SHP77 (cell line): ENCODE measurements at regions not wholly inside any gene's neighbourhood (a gene's known extent, or its start where the extent isn't known, plus 50 kb on each side); places are given as distances from the start of the nearest gene placed in this dataset.
A peak's percentile ranks its signal among the peaks of the same experiment; 100 is the strongest.
"Not testable (repeated sequence)": the region's sequence is repeated elsewhere in the genome, so short reads cannot be mapped to it uniquely, and the experiment has no call there.

Source experiments
- DNase-seq, 2 experiments: peaks; one replicate each; lab custom pipeline; 2025; lab: John Stamatoyannopoulos, UW

DNA sequence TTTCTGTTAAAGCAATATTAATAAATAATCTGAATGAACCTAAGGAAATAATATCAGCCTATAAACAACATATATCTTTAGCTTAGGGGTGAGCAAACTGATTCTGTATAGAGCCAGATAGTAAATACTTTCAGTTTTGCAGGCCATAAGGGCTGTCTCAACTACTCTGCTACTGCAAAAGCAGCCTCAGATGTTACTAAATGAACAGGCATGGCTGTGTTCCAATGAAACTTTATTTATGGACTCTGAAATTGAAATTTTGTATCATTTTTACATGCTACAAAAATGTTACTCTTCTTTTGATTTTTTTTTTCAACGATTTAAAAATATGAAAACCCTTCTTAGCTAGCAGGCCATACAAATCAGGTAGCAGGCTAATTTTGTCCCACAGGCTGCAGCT, 212.8 kb upstream of the PRICKLE2 start:
- no peak for DNase-seq

- no peak for DNase-seq
Observed at GRCh38 chr3:64437131-64437530, 211.9 kb upstream of the PRICKLE2 start.

DNA sequence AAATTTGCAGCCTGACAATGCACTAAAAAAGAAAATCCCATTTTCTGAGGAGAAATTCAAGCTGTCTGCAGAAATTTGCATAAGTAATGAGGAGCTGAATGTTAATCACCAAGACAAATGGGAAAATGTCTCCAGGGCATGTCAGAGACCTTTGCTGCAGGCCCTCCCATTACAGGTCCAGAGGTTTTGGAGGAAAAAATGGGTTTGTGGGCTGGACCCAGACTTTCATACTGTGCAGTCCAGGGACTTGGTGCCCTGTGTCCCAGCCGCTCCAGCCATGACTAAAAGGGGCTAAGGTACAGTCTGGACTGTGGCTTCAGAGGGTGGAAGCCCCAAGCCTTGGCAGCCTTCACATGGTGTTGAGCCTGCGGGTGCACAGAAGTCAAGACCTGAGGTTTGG, 209.8 kb upstream of the PRICKLE2 start:
- DNase-seq, result not testable (repeated sequence)

- no peak for DNase-seq
Observed at GRCh38 chr3:64432870-64433269, 207.6 kb upstream of the PRICKLE2 start.

- DNase-seq, result no peak
Observed at GRCh38 chr3:64431526-64432091, 206.3 kb upstream of the PRICKLE2 start.

- no peak for DNase-seq
Observed at GRCh38 chr3:64427671-64428070, 202.4 kb upstream of the PRICKLE2 start.

GRCh38 chr3:64426551-64426950, 201.3 kb upstream of the PRICKLE2 start:
- no peak for DNase-seq

DNA sequence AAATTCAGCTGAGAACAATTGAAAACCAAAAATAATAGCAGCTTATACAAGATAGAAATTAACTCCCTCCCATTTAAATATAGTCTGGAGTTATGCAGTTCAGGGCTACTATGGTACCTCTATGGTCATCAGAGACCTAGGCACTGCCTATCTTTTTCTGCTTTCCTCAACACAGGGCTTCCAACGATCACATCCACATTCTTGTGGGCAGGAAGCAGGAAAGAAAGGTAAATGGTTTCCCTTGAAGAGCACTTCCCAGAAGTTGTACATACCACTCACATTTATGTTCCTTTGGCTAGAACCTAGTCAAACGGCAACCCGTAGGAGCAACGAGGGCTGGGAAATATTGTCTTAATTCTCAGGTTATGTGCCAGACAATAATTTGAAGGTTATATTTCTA, 197.7 kb upstream of the PRICKLE2 start:
- no peak for DNase-seq

- no peak for DNase-seq
Observed at GRCh38 chr3:64422192-64422591, 196.9 kb upstream of the PRICKLE2 start.

GRCh38 chr3:64417816-64418215, 192.6 kb upstream of the PRICKLE2 start:
- DNase-seq, result no peak

- DNase-seq, result no peak
Observed at GRCh38 chr3:64414043-64414442, 188.8 kb upstream of the PRICKLE2 start.

DNA sequence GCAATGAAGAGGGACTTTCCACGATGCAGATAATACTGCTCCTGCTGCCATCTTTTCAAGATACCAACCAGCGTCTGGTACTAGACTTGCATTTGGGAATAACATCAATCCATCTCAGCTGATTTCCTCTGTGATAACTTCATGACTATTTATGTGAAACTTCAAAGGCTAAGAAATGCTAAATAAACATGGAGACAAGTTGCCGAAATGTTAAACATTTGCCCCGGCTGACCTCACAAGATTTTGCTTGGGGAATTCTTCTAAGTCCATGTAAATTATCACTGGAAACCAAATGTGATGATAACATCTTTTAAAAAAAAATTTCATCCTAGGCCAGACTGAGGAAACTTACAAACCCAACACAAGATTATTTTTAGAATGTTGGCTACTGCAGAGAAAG, 185.8 kb upstream of the PRICKLE2 start:
- DNase-seq, result no peak

GRCh38 chr3:64410226-64410625, 185.0 kb upstream of the PRICKLE2 start:
- DNase-seq, result no peak

GRCh38 chr3:64408770-64409169, 183.5 kb upstream of the PRICKLE2 start:
- DNase-seq, result no peak

DNA sequence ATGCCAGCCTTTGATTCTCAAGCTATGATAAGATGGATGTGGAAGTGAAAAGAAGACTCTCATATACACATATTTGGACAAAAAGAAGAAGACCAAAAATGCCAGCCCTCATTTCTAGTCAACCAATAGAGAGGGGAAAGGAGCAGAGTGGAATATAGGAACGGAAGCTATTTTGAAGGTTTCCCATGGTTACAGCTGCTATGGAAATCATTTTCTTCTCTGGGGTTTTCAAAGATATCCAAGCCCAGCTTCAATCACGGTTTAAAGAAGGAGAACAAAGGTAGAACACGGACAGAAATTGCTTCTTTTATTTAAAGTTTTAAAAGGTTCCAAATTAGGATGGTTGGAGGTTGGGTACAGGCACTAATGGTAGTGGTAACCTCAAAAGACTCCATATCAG, 181.0 kb upstream of the PRICKLE2 start:
- DNase-seq, result no peak

- DNase-seq, result no peak
Observed at GRCh38 chr3:64405211-64405835, 180.1 kb upstream of the PRICKLE2 start.

DNA sequence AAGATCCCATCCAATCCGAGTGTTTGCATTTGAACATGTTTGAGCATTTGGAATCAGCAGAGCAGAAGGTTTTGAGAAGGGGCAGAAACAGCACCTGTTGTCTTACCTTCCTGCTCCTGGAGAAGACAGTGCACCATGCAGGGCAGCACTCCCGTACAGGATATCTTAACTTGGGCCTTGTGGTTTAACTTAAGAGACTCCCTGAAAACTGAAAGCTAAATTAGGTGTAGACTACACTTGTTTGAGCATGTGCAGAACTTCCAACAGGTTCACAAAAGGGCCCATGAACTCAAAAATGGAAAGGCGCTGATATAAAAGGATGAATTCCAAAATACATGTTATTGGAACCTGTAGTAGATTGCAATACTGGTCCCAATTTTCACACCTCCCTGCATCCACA, 175.4 kb upstream of the PRICKLE2 start:
- DNase-seq, result no peak

DNA sequence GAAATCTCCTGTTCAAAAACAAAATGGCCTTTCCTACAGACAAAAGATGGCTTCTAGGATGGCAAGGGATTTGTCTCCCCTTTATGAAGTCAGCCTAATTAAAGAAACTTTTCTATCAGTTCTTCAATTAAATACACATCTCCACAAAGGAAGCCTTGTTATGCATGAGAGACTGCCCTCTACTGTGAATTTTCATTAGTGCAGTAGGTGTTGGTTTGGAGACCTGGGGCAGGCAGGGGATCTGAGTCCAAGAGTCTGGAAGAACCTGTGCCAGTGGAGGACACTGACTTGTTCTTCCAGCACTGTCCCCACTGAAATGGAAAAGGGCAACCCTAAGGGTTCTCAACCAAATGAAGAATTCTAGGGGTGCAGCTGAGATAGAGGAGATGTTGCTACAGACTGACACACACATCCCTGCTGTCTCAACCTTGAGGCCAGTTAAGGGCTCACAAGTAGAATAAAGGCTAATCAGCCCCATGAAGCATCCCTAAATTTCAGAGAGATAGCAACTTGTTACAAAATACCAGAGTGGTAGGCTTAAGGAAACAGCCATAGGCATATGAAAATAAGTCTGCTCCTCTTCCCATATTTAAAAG, 174.0 kb upstream of the PRICKLE2 start:
- DNase-seq, result peak; percentile 40 to 45

- no peak for DNase-seq
Observed at GRCh38 chr3:64398476-64398875, 173.2 kb upstream of the PRICKLE2 start.

DNA sequence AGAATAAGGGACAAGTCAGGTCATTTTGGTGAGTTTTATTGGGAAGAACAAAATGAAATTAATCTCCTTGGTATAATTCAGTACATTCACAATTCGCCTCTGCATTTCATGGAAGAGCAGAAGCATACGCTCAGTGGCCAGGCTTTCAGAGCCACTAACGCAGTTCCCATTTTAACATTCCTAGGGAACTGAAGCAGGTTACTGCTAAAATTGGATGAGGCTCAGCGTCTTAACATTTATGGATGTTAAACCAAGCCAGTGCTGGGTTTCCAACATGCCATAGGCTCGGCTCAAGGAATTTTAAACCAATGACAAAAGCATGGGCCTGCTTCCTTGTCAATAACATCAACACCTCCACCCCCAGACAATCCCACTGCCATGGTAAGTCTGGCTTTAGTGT, 172.7 kb upstream of the PRICKLE2 start:
- no peak for DNase-seq

- no peak for DNase-seq
Observed at GRCh38 chr3:64397573-64397972, 172.3 kb upstream of the PRICKLE2 start.

DNA sequence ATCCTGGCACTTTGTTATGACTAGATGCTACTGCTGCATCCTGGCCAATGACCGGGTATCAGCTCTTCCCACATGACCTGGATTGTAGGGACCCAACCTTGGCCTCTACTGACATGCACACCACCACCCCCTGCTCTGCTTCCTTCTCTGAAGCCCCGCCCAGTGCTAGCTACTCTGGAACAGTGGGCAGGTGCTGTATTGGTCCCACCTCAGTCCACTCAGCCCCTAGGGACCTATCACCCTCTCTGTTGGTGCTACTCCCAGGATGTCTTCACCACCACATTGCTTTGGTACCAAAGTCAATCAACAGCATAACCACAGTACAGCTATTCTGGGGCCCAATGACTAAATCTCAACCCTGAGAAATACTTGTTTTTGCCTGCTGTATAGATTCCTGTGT, 170.2 kb upstream of the PRICKLE2 start:
- no peak for DNase-seq

GRCh38 chr3:64393193-64393592, 167.9 kb upstream of the PRICKLE2 start:
- DNase-seq, result no peak

GRCh38 chr3:64392001-64392400, 166.7 kb upstream of the PRICKLE2 start:
- DNase-seq, result no peak
